GM18858 (cell line): ENCODE measurements at regions not wholly inside any gene's neighbourhood (a gene's known extent, or its start where the extent isn't known, plus 50 kb on each side); places are given as distances from the start of the nearest gene placed in this dataset.

ENCODE experiments used
- ATAC-seq: cut with Tn5 transposase; IDR thresholded peaks from one replicate; pipeline ENCODE4 v1.9.1; 2021; ENCODE audit not compliant: unreplicated experiment

- ATAC-seq: no peak
Measured at GRCh38 chrX:13151828-13152517, 107.6 kb upstream of the FAM9C start.

GRCh38 chrX:13149702-13150350 is 105.4 kb upstream of the FAM9C start:
- no peak for ATAC-seq

- ATAC-seq: no peak
Measured at GRCh38 chrX:13147733-13148132, 103.3 kb upstream of the FAM9C start.

DNA sequence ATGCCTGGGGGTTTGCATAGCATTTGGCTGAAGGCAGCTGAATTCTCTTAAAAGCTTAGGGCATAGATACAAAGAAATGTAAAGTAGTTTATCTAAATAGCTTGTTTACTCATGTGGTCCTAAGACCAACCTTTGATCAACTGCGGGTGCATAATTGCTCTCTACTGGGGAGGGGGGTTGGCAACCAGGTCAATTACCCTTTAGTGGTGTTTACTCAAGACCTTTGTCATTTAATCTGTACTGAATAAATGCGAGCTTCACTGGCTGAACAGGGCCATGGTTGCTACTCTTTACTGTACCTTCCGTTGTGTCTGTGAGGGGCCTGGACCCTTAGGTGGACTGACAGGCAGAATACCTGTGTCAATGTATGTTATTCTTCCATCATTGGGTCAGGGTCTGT is 102.7 kb upstream of the FAM9C start:
- ATAC-seq: no peak

- ATAC-seq: no peak
Measured at GRCh38 chrX:13144927-13145655, 100.7 kb upstream of the FAM9C start.

DNA sequence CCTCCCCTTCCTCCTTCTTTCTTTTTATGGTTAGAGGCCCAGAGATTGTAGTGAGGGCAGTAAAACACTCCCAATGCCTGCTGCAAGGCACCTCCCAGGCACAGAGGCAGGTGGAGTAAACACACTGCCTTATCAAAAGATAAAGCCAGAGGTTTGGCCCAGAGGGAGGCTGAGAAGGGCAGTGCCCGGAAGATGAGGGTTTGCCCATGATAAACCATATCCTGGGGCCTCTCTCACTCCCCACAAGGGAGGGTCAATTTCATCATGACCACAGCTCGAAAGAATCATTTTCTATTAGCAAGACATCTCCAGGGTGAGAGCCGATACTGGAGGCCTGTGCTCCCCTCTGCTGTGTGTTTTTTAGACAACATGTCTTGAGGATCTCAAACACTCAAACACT is 98.5 kb upstream of the FAM9C start:
- no peak for ATAC-seq

DNA sequence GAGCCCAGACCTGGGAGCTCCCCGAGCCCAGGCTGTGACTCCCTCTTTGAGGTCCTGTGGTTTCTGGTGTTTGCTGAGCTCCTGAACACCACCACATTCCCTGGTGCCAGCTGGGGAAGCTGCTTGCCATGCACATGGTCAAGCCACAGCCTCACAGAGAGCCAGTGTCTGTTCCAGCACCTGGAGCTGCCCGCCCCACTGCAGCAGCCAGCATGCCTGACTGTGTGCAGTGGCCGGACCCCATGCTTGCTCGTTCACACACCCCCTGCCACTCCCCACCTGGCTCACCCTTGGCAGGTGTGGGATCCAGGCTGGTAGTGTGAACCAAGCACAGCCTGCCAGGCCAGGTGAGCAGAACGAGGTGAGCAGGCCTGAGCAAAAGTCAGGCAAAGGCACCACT is 95.6 kb upstream of the FAM9C start:
- ATAC-seq: no peak

DNA sequence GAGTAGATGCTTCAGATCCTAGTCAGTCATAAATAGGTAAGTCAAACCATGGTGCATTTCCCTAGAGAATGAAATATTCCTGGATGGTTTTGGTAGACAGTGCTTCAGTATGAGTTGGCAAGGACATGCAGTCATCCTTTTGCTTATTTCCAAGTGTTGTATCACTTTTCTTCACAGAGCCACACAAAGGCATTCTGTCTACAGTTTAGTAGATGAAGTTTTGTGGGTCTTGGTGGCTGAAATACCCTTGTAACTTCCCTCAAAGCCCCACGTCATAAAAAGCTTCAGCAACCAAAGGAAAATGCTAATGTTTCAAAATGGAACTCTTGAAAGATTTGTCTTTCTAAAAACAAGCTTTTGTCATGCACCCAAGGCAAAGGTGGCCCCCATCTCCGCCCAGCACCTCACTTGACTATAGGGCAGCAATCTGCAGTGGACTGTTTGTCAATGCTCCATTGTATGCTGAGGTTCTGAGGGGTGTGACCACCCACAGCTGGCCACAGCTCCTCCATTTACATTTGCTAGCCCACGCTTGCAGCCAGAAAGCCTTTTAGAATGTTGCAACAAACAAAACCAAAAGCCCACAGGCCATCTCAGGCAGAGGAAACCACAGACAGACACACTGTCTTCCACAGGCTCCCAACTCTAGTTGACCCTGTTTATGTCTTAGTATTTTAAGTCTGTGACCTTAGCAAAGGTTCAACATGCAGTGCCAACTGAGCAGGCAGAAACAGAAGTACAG is 87.1 kb upstream of the FAM9C start:
- no peak for ATAC-seq

DNA sequence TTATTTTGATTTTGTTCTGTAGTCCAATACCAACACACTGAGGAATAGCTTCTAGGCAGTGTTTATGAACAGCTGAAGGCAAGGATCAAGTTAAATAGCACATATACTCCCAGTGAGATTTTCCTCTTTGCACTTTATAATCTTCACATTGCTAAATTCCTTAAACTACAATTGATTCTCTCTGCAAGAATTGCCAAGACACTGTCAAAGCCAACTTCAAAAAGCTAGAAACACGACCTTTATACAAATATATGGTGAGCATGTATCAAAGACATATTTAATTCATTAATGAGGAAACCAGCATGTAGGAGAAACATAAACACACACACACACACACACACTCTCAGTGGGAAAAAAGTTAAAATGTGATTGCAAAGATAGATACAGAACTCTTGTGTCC is 86.4 kb upstream of the FAM9C start:
- ATAC-seq: no peak

GRCh38 chrX:13128104-13128503 is 83.7 kb upstream of the FAM9C start:
- ATAC-seq: no peak

DNA sequence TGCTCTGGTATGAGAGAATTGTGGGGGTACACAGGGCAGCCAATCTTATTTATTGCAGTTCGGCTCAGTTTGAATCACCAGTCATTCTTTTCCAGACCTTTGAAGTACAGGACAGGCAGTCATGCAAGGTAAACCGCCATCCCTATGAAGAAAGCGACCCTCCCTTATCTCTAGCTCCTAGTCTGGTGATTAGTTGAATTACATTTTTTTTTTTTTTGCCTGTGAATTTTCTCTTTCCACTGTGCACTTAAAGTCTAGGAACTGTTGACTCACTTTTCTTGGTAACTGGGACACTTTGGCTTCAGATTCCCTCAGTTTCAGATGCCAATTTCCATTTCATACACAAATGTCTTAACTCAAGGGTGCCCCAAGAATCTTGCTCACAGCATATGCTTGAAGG is 82.4 kb upstream of the FAM9C start:
- no peak for ATAC-seq

- no peak for ATAC-seq
Measured at GRCh38 chrX:13125188-13125587, 80.8 kb upstream of the FAM9C start.

- ATAC-seq: no peak
Measured at GRCh38 chrX:13123857-13124345, 79.5 kb upstream of the FAM9C start.

GRCh38 chrX:13123247-13123856 is 78.9 kb upstream of the FAM9C start:
- no peak for ATAC-seq

DNA sequence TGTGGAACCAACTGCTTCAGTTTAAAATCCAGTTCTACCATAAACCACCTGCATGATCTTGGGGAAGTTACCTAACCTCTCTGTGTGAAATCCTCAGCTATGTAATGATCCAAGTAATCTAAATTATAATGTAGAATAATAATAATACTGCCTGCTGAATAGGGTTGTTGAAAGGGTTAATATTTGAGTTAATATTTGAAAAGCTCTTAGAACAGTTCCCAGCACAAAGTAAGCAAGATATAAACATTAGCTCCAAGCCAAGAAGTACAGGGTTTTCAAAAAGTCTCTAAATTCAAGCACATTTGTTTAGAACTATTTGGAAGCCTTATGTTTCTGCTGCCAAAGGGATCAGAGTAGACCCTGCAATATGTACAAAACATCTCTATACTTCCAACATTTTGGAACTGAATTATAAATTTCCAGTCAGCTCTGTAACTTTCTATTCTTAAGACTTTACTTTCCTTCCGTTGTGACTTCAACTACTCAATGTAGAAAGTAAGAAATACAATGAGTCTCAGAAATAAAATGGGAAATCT is 76.7 kb upstream of the FAM9C start:
- ATAC-seq: no peak

GRCh38 chrX:13120017-13120416 is 75.6 kb upstream of the FAM9C start:
- ATAC-seq: no peak

GRCh38 chrX:13119386-13119785 is 75.0 kb upstream of the FAM9C start:
- ATAC-seq: no peak

GRCh38 chrX:13115146-13115855 is 70.9 kb upstream of the FAM9C start:
- ATAC-seq: no peak

GRCh38 chrX:13112499-13112898 is 68.1 kb upstream of the FAM9C start:
- ATAC-seq: no peak
